ENCODE measurements at regions not wholly inside any gene's neighbourhood (a gene's known extent, or its start where the extent isn't known, plus 50 kb on each side); places are given as distances from the start of the nearest gene placed in this dataset.
"Not testable (repeated sequence)": the region's sequence is repeated elsewhere in the genome, so short reads cannot be mapped to it uniquely, and the experiment has no call there.

- no peak for DNase-seq
These were observed 111.5 kb upstream of the SVIL start for GRCh38 chr10:29746080-29746797.

GRCh38 chr10:29740981-29741545, 106.3 kb upstream of the SVIL start:
- no peak for DNase-seq

GRCh38 chr10:29738341-29738740, 103.6 kb upstream of the SVIL start:
- no peak for DNase-seq

GRCh38 chr10:29737074-29737593, 102.4 kb upstream of the SVIL start:
- no peak for DNase-seq

GRCh38 chr10:29736366-29737073, 101.7 kb upstream of the SVIL start:
- DNase-seq: peak; percentile 71

GRCh38 chr10:29735628-29736365, 101.0 kb upstream of the SVIL start:
- peak; percentile 81 for DNase-seq

- DNase-seq: peak; percentile 89
These were observed 100.3 kb upstream of the SVIL start for GRCh38 chr10:29734962-29735627.

- no peak for DNase-seq
These were observed 99.8 kb upstream of the SVIL start for GRCh38 chr10:29734640-29734961.

GRCh38 chr10:29733323-29733722, 98.6 kb upstream of the SVIL start:
- DNase-seq: no peak

GRCh38 chr10:29732918-29733317, 98.1 kb upstream of the SVIL start:
- no peak for DNase-seq

- DNase-seq: no peak
These were observed 97.0 kb upstream of the SVIL start for GRCh38 chr10:29731760-29732159.

- no peak for DNase-seq
These were observed 96.2 kb upstream of the SVIL start for GRCh38 chr10:29730969-29731368.

- DNase-seq: no peak
These were observed 95.7 kb upstream of the SVIL start for GRCh38 chr10:29730458-29730857.

GRCh38 chr10:29728541-29729049, 93.8 kb upstream of the SVIL start:
- DNase-seq: no peak

- not testable (repeated sequence) for DNase-seq
These were observed 91.2 kb upstream of the SVIL start for GRCh38 chr10:29725927-29726326.

GRCh38 chr10:29725133-29725720, 90.5 kb upstream of the SVIL start:
- DNase-seq: peak; percentile 56

- peak; percentile 35 for DNase-seq
These were observed 89.0 kb upstream of the SVIL start for GRCh38 chr10:29723726-29724125.

- no peak for DNase-seq
These were observed 88.0 kb upstream of the SVIL start for GRCh38 chr10:29722777-29723176.

GRCh38 chr10:29720149-29720548, 85.4 kb upstream of the SVIL start:
- DNase-seq: no peak

- no peak for DNase-seq
These were observed 84.5 kb upstream of the SVIL start for GRCh38 chr10:29719281-29719675.

GRCh38 chr10:29715296-29715695, 80.5 kb upstream of the SVIL start:
- no peak for DNase-seq

Data from suppressor macrophage treated with lipopolysaccharide for 4 hours (primary cell).